Heart right ventricle (tissue), 16 donors: ENCODE measurements at regions not wholly inside any gene's neighbourhood (a gene's known extent, or its start where the extent isn't known, plus 50 kb on each side); places are given as distances from the start of the nearest gene placed in this dataset.

ENCODE experiments used
- ATAC-seq, 8 donors: fragments of 200-7000 bp; cut with Tn5 transposase; one replicate each; pipeline ENCODE4 v1.9.1; 2020; ENCODE audit warnings: mild to moderate bottlenecking in 8 of 8, moderate library complexity in 8 of 8, moderate number of reproducible peaks in 1 of 8
- DNase-seq, 2 donors: peaks; one replicate each; pipeline ENCODE4 v3.0.0-alpha.2; 2020
- H3K27ac ChIP-seq, 10 donors: fragments of 200-600 bp; sonication (generic) in 2 of 10; one replicate each; pipeline versions ENCODE4 v1.5.0 to v1.8.0; 2020 to 2022; ENCODE audit warnings: mild to moderate bottlenecking in 3 of 10
- H3K27me3 ChIP-seq, 7 donors: fragments of 200-600 bp; one replicate each; pipeline ENCODE4 v1.8.0; 2021 to 2022; ENCODE audit warnings: mild to moderate bottlenecking in 2 of 7
- H3K36me3 ChIP-seq, 9 donors: fragments of 200-600 bp; sonication (generic) in 1 of 9; one replicate each; pipeline versions ENCODE4 v1.5.0 to v1.8.0; 2020 to 2022; ENCODE audit warnings: mild to moderate bottlenecking in 2 of 9
- H3K4me1 ChIP-seq, 9 donors: fragments of 200-600 bp; sonication (generic) in 1 of 9; one replicate each; pipeline versions ENCODE4 v1.5.0 to v1.8.0; 2020 to 2022; ENCODE audit warnings: mild to moderate bottlenecking in 4 of 9
- H3K4me3 ChIP-seq, 10 donors: fragments of 200-600 bp; sonication (generic) in 2 of 10; one replicate each; pipeline versions ENCODE4 v1.5.0 to v1.8.0; 2020 to 2022; ENCODE audit warnings: mild to moderate bottlenecking in 7 of 10, moderate library complexity in 2 of 10
- H3K9me3 ChIP-seq, 11 donors: fragments of 200-600 bp in 10 of 11; sonication (generic) in 2 of 11; one replicate each; pipeline versions ENCODE4 v1.5.0 to v1.8.0; 2013 to 2022; ENCODE audit warnings: mild to moderate bottlenecking in 2 of 11, control low read depth in 1 of 11, moderate library complexity in 1 of 11
- CTCF ChIP-seq, 9 donors: fragments of 200-600 bp; sonication (generic) in 2 of 9; IDR thresholded peaks; one replicate each; pipeline versions ENCODE4 v1.5.0 to v1.8.0; 2021 to 2022; ENCODE audit warnings: antibody characterized with exemption in 9 of 9, mild to moderate bottlenecking in 5 of 9, moderate library complexity in 1 of 9
- WGBS, 2 donors: extraction: QIAGEN DNeasy Blood & Tissue Kit; methylation state at CpG; one replicate each; pipeline ENCODE4 v1.1.7; 2013; ENCODE audit warnings: inconsistent platforms in 1 of 2; 5-methylcytosine and 5-hydroxymethylcytosine counted together
- intact Hi-C, 10 donors: fragments of 100-400 bp; cut with DNase I; formaldehyde crosslinking; loops; one replicate each; pipeline versions ENCODE4 v1.11.1 to v1.14.2; 2022
- donor health status: Arrhythmogenic right ventricular cardiomyopathy.
- donor health status: ischemic (EF 13 %, LVEDD 7.1; RV severe dilation, severe dysfunction).
- donor health status: healthy with polysubstance abuse.
- donor health status: DM: no; HTN: yes; CAD: no.
- donor health status: DM: no; HTN: no; CAD: no.
- donor health status: ischemic (EF 25% LVEDD 6.9; RV normal size, moderate dysfunction).
- donor health status: ischemic (EF 25% LVEDD 5.7; RV mildly dilated, moderate dysfunction).
- donor health status: healthy.
- donor health status: DM: yes; HTN: yes; CAD: no.
- donor health status: Ischemic cardiomyopathy.
- donor health status: ischemic (EF 35%, LVEDD 5.7; RV mildly dilated, moderate dysfunction).
- donor health status: nonischemic (EF 11% LVEDD 7.7; RV severe dilation, severe dysfunction).
- donor health status: DM: yes; HTN: yes; CAD: no.
- donor health status: PGD.
- donor health status: ischemic (EF 29% LVEDD 5.4; RV normal size, mild dysfunction).
- donor health status: nonischemic (EF 23%, LVEDD 6.1; RV moderate dilation, normal function).

DNA sequence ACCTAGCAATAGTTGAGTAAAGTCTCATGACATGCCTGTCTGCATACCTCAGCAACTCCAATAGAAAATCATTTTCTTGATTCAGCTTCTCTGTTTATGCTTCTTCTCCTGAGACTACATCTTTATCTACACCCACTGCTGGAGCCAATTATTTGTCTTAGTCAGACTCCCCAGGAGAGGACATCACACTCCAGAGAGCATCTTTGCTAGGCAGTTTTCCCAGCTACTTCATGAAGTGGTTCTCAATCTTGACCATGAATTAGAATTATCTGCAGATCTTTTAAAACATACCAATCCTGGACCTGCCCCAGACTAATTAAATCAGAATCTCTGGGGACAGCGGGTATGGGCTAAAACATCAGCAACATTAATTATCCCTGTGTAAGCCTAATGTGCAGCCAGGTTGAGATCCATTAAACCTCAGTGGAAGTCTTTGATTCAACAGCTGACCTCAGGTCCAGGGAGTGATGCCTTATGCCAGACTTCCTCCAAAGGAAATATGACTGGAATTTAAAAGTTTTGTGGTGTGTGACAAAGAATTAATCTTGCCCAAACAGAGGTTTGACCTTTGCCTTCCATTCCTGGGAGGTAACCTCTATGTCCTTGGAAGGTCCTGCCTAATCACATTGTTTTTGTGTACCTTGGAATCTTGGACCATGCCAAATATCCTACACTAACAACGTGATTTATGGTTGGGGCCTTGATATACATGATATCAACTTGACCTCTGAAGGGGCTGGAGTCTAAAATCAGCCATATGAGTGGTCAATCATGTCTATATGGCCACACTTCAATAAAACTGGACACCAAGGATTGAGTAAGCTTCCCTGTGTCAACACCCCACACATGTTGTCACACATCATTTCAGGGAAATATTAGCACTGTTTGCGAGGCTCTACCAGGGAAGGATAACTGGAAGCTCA lies 99.3 kb upstream of the DNAJC10 start:
- WGBS, 2 donors = 63 to 78% methylated on average over 3 of the region's 3 CpGs
- peak overlapping the region in 1 of 10 donors; percentile 3 for H3K27ac ChIP-seq
- no peaks in the 10 kb centered on the region for H3K36me3 ChIP-seq
- no peak for TF ChIP-seq CTCF (IDR thresholded peaks at IDR 0.05)
- no peaks in the 10 kb centered on the region for H3K27me3 ChIP-seq
- ATAC-seq (peak in 3 of 8 donors; percentile 15 to 40 (median 25)), DNase-seq (no peak)
- no peak overlapping the region for H3K4me3 ChIP-seq
- H3K4me1 ChIP-seq = peaks cover 0 to 18% (median 6%) of the 10 kb centered on the region in 9 donors
- intact Hi-C loops = no loop called here
- no peaks in the 10 kb centered on the region for H3K9me3 ChIP-seq

DNA sequence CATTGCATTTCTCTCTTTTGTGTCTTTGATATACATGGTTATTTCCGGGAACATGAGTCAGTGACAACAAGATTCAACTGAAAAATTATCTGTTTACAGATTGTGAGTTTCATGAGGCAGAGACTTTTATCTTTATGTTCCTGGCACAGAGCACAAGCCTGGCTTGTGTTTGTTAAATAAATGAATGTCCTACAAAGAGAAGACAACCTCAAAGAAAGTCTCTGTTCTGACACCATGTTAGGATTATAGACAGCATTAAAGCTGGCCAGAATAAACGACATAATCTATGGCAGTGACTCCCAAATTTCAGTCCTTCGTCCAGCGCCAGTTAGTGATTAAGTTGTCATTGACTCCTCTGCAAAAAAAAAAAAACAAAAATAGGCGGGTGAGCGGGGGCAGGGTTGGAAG lies 97.4 kb upstream of the DNAJC10 start:
- intact Hi-C loops = no loop called here
- peak overlapping the region in 6 of 10 donors; percentile 8 to 65 (median 40) for H3K27ac ChIP-seq
- peak in 6 of 8 donors; percentile 15 to 80 (median 54) for ATAC-seq

GRCh38 chr2:182619276-182619675 lies 96.8 kb upstream of the DNAJC10 start:
- ATAC-seq (no peak), DNase-seq (no peak)
- Histone ChIP-seq H3K27ac (peak overlapping the region in 3 of 10 donors; percentile 30 to 65 (median 58)), H3K36me3 (no peaks in the 10 kb centered on the region), H3K4me3 (no peak overlapping the region), H3K27me3 (no peaks in the 10 kb centered on the region), H3K4me1 (peaks cover 0 to 18% (median 6%) of the 10 kb centered on the region in 9 donors), H3K9me3 (no peaks in the 10 kb centered on the region)
- TF ChIP-seq CTCF (IDR thresholded peaks at IDR 0.05) = no peak
- 83 to 85% methylated on average over 2 of the region's 2 CpGs for WGBS, 2 donors
- intact Hi-C loops = no loop called here

More for the DNA sequence above, 97.4 kb upstream of the DNAJC10 start:
- DNase-seq = no peak
- H3K27me3 ChIP-seq = no peaks in the 10 kb centered on the region
- H3K9me3 ChIP-seq = no peaks in the 10 kb centered on the region
- no peak overlapping the region for H3K4me3 ChIP-seq
- peaks cover 0 to 18% (median 6%) of the 10 kb centered on the region in 9 donors for H3K4me1 ChIP-seq
- no peak for TF ChIP-seq CTCF (IDR thresholded peaks at IDR 0.05)
- no peaks in the 10 kb centered on the region for H3K36me3 ChIP-seq
- WGBS, 2 donors = 31 to 37% methylated on average over 6 of the region's 6 CpGs

DNA sequence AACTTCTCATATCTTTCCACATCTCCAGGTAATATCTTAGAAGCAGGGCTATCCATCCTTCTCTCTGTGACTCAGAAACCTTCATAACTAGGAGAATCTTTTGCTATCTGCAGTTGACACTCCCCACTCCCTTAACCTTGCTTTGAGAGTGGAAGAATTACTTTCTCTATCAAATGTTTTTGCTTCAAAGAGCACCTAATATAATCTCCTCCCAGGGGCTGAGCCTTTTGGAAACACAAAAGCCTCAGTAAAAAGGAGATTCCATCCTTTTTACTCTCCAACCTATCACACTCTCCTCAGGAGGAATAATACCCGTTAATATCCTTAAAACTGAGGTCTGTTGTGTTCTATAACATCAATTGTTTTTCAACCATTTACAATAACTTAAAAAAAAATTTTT lies 94.9 kb upstream of the DNAJC10 start:
- WGBS, 2 donors = 73 to 90% methylated on average over 1 of the region's 1 CpG
- ATAC-seq (no peak), DNase-seq (no peak)
- TF ChIP-seq CTCF (IDR thresholded peaks at IDR 0.05) = no peak
- peaks cover 0 to 18% (median 6%) of the 10 kb centered on the region in 9 donors for H3K4me1 ChIP-seq
- no peaks in the 10 kb centered on the region for H3K9me3 ChIP-seq
- H3K36me3 ChIP-seq = no peaks in the 10 kb centered on the region
- no peak overlapping the region for H3K27ac ChIP-seq
- intact Hi-C loops = loop anchor here in 1 of 10 donors (10.0 kb wide), 1 partner anchor 176 kb away; no protein-coding TSS in a partner anchor
- no peak overlapping the region for H3K4me3 ChIP-seq
- H3K27me3 ChIP-seq = no peaks in the 10 kb centered on the region
